Activated CD8-positive, alpha-beta T cell treated with anti-CD3 and anti-CD28 coated beads for 36 hours (primary cell): ENCODE measurements at regions not wholly inside any gene's neighbourhood (a gene's known extent, or its start where the extent isn't known, plus 50 kb on each side); places are given as distances from the start of the nearest gene placed in this dataset.

Source experiments
- ATAC-seq: fragments of 200-7000 bp; cut with Tn5 transposase; one replicate; pipeline ENCODE4 v1.10.0; 2021; ENCODE audit warnings: mild to moderate bottlenecking, moderate library complexity
- CTCF ChIA-PET: fragments of 350-600 bp; sonication (Branson Sonifier 250); formaldehyde crosslinking; loops from one replicate; lab custom pipeline; 2021; ENCODE audit warnings: antibody characterized with exemption; lab: Charles Lee
- POLR2A ChIA-PET: fragments of 350-600 bp; sonication (Branson Sonifier 250); formaldehyde crosslinking; loops from one replicate; lab custom pipeline; 2021; ENCODE audit warnings: antibody characterized with exemption; lab: Charles Lee
- DNase-seq: peaks from one replicate; pipeline ENCODE4 v3.0.0-alpha.2; 2020
- H3K27ac Mint-ChIP-seq: one replicate; pipeline ENCODE4 v1.8.0; 2021; ENCODE audit warnings: mild to moderate bottlenecking, mixed read lengths
- H3K27me3 Mint-ChIP-seq: one replicate; pipeline ENCODE4 v1.8.0; 2021; ENCODE audit warnings: mixed read lengths
- H3K36me3 Mint-ChIP-seq: one replicate; pipeline ENCODE4 v1.8.0; 2021; ENCODE audit warnings: low read depth, mixed read lengths
- H3K4me1 Mint-ChIP-seq: one replicate; pipeline ENCODE4 v1.8.0; 2021; ENCODE audit warnings: low read depth, mixed read lengths
- H3K4me3 Mint-ChIP-seq: one replicate; pipeline ENCODE4 v1.8.0; 2021; ENCODE audit warnings: mild to moderate bottlenecking, moderate library complexity, mixed read lengths
- H3K9me3 Mint-ChIP-seq: one replicate; pipeline ENCODE4 v1.8.0; 2021; ENCODE audit warnings: mixed read lengths
- CTCF ChIP-seq: fragments of 200-600 bp; IDR thresholded peaks from one replicate; pipeline ENCODE4 v1.8.0; 2022; ENCODE audit warnings: antibody characterized with exemption, mild to moderate bottlenecking
- intact Hi-C: fragments of 100-400 bp; cut with micrococcal nuclease; formaldehyde crosslinking; loops from one replicate; pipeline ENCODE4 v1.10.0; 2022

GRCh38 chr7:41418337-41418736 lies 284.6 kb downstream of the INHBA start:
- DNase-seq (no peak), ATAC-seq (no peak)
- ChIA-PET CTCF (no interaction called here), POLR2A (no interaction called here)
- Mint-ChIP-seq H3K4me1 (no peaks in the 10 kb centered on the region), H3K27me3 (no peaks in the 10 kb centered on the region), H3K36me3 (no peaks in the 10 kb centered on the region), H3K4me3 (no peak overlapping the region), H3K27ac (no peak overlapping the region), H3K9me3 (peaks cover 7% of the 10 kb centered on the region)
- TF ChIP-seq CTCF: no peak
- intact Hi-C loops: no loop called here

GRCh38 chr7:41416208-41416595 lies 286.7 kb downstream of the INHBA start:
- Mint-ChIP-seq H3K9me3 (peaks cover 7% of the 10 kb centered on the region), H3K36me3 (no peaks in the 10 kb centered on the region), H3K4me3 (no peak overlapping the region), H3K4me1 (no peaks in the 10 kb centered on the region), H3K27ac (no peak overlapping the region), H3K27me3 (no peaks in the 10 kb centered on the region)
- CTCF ChIA-PET: no interaction called here
- POLR2A ChIA-PET: no interaction called here
- DNase-seq: no peak
- ATAC-seq: no peak
- intact Hi-C loops: no loop called here
- no peak for TF ChIP-seq CTCF

GRCh38 chr7:41415471-41416207 lies 287.3 kb downstream of the INHBA start:
- no peak for ATAC-seq
- no peak for DNase-seq
- H3K4me3 Mint-ChIP-seq: no peak overlapping the region
- intact Hi-C loops: no loop called here
- H3K27ac Mint-ChIP-seq: no peak overlapping the region
- H3K4me1 Mint-ChIP-seq: no peaks in the 10 kb centered on the region
- no peak for TF ChIP-seq CTCF
- H3K36me3 Mint-ChIP-seq: no peaks in the 10 kb centered on the region
- H3K27me3 Mint-ChIP-seq: no peaks in the 10 kb centered on the region
- peaks cover 7% of the 10 kb centered on the region for H3K9me3 Mint-ChIP-seq
- POLR2A ChIA-PET: no interaction called here
- CTCF ChIA-PET: no interaction called here

GRCh38 chr7:41415051-41415450 lies 287.8 kb downstream of the INHBA start:
- POLR2A ChIA-PET: no interaction called here
- H3K36me3 Mint-ChIP-seq: no peaks in the 10 kb centered on the region

More at GRCh38 chr7:41415051-41415450, 287.8 kb downstream of the INHBA start:
- CTCF ChIA-PET: no interaction called here
- H3K4me1 Mint-ChIP-seq: no peaks in the 10 kb centered on the region
- H3K27me3 Mint-ChIP-seq: no peaks in the 10 kb centered on the region
- intact Hi-C loops: no loop called here
- no peak for DNase-seq
- peaks cover 7% of the 10 kb centered on the region for H3K9me3 Mint-ChIP-seq
- ATAC-seq: no peak
- H3K4me3 Mint-ChIP-seq: no peak overlapping the region
- no peak overlapping the region for H3K27ac Mint-ChIP-seq
- TF ChIP-seq CTCF: no peak
